Parathyroid adenoma (tissue), 2 donors: ENCODE measurements at regions not wholly inside any gene's neighbourhood (a gene's known extent, or its start where the extent isn't known, plus 50 kb on each side); places are given as distances from the start of the nearest gene placed in this dataset.
"Not testable (repeated sequence)": the region's sequence is repeated elsewhere in the genome, so short reads cannot be mapped to it uniquely, and the experiment has no call there.

Source experiments
- H2AFZ ChIP-seq: fragments of 300-600 bp; sonication (generic); one replicate; pipeline ENCODE4 v1.7.0; 2017; ENCODE audit warnings: antibody characterized with exemption, mild to moderate bottlenecking
- H3K27ac ChIP-seq: fragments of 300-600 bp; sonication (generic); one replicate; pipeline ENCODE4 v1.7.0; 2017
- H3K27me3 ChIP-seq: fragments of 300-600 bp; sonication (generic); one replicate; pipeline ENCODE4 v1.7.0; 2017; ENCODE audit warnings: low read length; ENCODE audit not compliant: control insufficient read depth, insufficient read depth
- H3K36me3 ChIP-seq: fragments of 300-600 bp; sonication (generic); one replicate; pipeline ENCODE4 v1.7.0; 2017; ENCODE audit warnings: low read length; ENCODE audit not compliant: control insufficient read depth, insufficient read depth
- H3K4me1 ChIP-seq: fragments of 300-600 bp; sonication (generic); one replicate; pipeline ENCODE4 v1.7.0; 2017; ENCODE audit warnings: control low read depth
- H3K4me2 ChIP-seq: fragments of 300-600 bp; sonication (generic); one replicate; pipeline ENCODE4 v1.7.0; 2017; ENCODE audit warnings: low read length
- H3K4me3 ChIP-seq: fragments of 300-600 bp; sonication (generic); one replicate; pipeline ENCODE4 v1.7.0; 2017; ENCODE audit warnings: low read depth, low read length
- H3K79me2 ChIP-seq: fragments of 300-600 bp; sonication (generic); one replicate; pipeline ENCODE4 v1.7.0; 2017; ENCODE audit warnings: control low read depth
- H3K9ac ChIP-seq: fragments of 300-600 bp; sonication (generic); one replicate; pipeline ENCODE4 v1.7.0; 2017; ENCODE audit warnings: mild to moderate bottlenecking
- H3K9me3 ChIP-seq: fragments of 300-600 bp; sonication (generic); one replicate; pipeline ENCODE4 v1.7.0; 2017; ENCODE audit warnings: low read length; ENCODE audit not compliant: control insufficient read depth
- TF ChIP-seq, protein P1 (sequence below): fragments of 300-600 bp; sonication (generic); IDR thresholded peaks from one replicate; pipeline ENCODE4 v1.7.0; 2017; ENCODE audit warnings: antibody characterized with exemption, mild to moderate bottlenecking
- donor health status: primary hyperparathyroidism.

DNA sequence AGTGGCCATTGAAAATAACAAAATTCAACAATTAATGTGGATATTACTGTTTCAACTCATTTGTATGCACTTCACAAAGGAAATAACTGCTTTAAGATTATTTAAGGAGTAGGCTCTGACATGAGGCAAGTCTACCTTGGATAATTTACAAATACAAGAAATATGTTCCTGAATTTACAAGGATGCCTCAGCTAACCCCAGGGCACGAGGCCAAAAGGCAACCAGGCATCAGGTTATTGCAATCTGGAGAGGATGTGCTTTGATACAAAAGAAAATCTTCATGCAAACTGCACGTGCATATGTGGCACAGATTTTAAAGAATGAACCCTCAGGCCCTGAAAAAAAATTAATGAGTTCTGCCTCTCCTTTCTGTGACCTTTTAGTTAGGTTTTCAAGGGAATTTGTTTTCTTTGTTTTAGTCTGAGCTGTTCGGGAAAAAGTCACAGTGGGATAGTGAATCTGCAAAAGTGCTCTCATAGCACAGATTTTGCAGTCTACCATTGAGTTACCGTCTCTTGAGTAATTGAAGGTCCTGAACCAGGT lies 1304.2 kb upstream of the ADGRL4 start:
- Histone ChIP-seq H2AFZ (no peak overlapping the region), H3K27me3 (no peaks in the 10 kb centered on the region)

DNA sequence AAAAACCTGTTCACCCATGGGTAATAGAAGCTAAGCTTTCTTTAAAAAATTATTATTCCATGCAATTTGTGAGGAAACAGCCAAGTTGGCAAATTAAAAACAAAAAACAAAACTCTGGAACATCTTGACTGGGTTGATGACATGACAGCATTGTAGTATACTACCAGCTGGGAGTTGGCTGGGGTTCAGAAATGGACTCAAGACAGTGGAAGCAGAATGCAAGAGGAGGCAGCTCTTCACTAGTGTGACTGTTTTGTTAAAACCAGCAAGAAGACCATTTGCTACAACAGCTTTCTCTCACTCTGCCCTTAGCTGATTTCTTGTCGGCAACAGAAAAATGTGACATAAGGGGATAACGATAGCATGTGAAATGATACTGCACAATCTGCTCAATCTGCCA lies 1298.9 kb upstream of the ADGRL4 start:
- Histone ChIP-seq H3K9ac (no peak overlapping the region), H3K4me3 (no peak overlapping the region), H3K4me1 (no peaks in the 10 kb centered on the region), H3K4me2 (no peak overlapping the region), H3K36me3 (no peaks in the 10 kb centered on the region), H3K27me3 (no peaks in the 10 kb centered on the region), H3K9me3 (no peaks in the 10 kb centered on the region), H2AFZ (no peak overlapping the region), H3K79me2 (no peaks in the 10 kb centered on the region), H3K27ac (no peak overlapping the region)
- TF ChIP-seq, protein P1, sequence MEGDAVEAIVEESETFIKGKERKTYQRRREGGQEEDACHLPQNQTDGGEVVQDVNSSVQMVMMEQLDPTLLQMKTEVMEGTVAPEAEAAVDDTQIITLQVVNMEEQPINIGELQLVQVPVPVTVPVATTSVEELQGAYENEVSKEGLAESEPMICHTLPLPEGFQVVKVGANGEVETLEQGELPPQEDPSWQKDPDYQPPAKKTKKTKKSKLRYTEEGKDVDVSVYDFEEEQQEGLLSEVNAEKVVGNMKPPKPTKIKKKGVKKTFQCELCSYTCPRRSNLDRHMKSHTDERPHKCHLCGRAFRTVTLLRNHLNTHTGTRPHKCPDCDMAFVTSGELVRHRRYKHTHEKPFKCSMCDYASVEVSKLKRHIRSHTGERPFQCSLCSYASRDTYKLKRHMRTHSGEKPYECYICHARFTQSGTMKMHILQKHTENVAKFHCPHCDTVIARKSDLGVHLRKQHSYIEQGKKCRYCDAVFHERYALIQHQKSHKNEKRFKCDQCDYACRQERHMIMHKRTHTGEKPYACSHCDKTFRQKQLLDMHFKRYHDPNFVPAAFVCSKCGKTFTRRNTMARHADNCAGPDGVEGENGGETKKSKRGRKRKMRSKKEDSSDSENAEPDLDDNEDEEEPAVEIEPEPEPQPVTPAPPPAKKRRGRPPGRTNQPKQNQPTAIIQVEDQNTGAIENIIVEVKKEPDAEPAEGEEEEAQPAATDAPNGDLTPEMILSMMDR, result no peak

More for the DNA sequence above, 1304.2 kb upstream of the ADGRL4 start:
- TF ChIP-seq, protein P1, result no peak
- H3K9ac ChIP-seq, result no peak overlapping the region
- H3K27ac ChIP-seq, result no peak overlapping the region
- H3K9me3 ChIP-seq, result no peaks in the 10 kb centered on the region
- H3K79me2 ChIP-seq, result no peaks in the 10 kb centered on the region
- H3K4me3 ChIP-seq, result no peak overlapping the region
- no peak overlapping the region for H3K4me2 ChIP-seq
- no peaks in the 10 kb centered on the region for H3K4me1 ChIP-seq
- H3K36me3 ChIP-seq, result no peaks in the 10 kb centered on the region

DNA sequence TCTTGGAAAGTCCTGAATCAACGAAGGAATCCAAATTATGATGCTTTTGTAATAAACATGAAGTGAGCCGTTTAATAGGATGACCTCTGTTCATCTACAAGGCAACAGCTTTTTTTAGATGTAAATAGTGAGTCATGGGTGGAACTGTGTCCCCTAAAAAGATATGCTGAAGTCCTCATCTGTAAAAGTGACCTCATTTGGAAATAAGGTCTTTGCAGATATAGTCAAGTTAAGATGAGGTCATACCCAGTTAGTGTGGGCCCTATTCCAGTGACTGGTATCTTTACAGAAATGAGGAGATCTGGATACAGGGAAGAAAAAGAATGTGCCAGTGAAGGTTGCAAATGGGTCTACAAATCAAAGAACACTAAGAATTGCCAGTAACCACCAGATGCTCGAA lies 1287.3 kb upstream of the ADGRL4 start:
- Histone ChIP-seq H3K9me3 (no peaks in the 10 kb centered on the region), H3K9ac (no peak overlapping the region), H2AFZ (no peak overlapping the region), H3K27ac (no peak overlapping the region), H3K36me3 (no peaks in the 10 kb centered on the region), H3K4me2 (no peak overlapping the region), H3K27me3 (no peaks in the 10 kb centered on the region), H3K4me3 (no peak overlapping the region), H3K4me1 (no peaks in the 10 kb centered on the region), H3K79me2 (no peaks in the 10 kb centered on the region)
- TF ChIP-seq, protein P1, result no peak

DNA sequence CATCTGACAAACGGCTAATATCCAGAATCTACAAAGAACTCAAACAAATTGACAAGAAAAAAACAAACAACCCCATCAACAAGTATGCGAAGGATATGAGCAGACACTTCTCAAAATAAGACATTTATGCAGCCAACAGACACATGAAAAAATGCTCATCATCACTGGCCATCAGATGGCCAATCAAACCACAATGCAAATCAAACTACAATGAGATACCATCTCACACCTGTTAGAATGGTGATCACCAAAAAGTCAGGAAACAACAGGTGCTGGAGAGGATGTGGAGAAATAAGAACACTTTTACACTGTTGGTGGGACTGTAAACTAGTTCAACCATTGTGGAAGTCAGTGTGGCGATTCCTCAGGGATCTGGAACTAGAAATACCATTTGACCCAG lies 1282.2 kb upstream of the ADGRL4 start:
- not testable (repeated sequence) for H2AFZ ChIP-seq, H3K4me2 ChIP-seq, H3K79me2 ChIP-seq, H3K9me3 ChIP-seq, H3K4me1 ChIP-seq, H3K27me3 ChIP-seq, H3K27ac ChIP-seq, H3K4me3 ChIP-seq, H3K36me3 ChIP-seq, H3K9ac ChIP-seq

DNA sequence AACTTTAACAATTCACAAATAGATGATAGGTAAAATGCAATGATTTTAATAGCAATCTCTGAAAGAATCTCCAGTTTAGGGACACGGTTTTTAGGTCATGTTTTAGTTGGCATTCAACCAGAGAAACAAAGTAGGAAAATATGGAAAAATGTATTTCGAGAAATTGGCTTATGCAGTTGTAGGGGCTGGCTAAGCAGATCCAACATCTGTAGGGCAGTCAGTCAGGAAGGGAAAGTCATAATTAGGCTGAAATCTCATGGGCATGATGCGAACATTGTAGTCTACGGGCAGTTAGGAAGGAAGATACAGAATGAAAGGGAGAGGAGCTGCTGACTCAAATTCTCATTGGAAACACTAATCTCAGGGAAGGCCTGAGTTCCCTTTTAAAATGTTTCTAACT lies 1276.0 kb upstream of the ADGRL4 start:
- Histone ChIP-seq H3K9me3 (no peaks in the 10 kb centered on the region), H3K4me2 (no peak overlapping the region)
- TF ChIP-seq, protein P1, result no peak

More for the DNA sequence above, 1276.0 kb upstream of the ADGRL4 start:
- H3K27ac ChIP-seq, result no peak overlapping the region
- H3K36me3 ChIP-seq, result no peaks in the 10 kb centered on the region
- no peaks in the 10 kb centered on the region for H3K27me3 ChIP-seq
- H3K4me1 ChIP-seq, result no peaks in the 10 kb centered on the region
- H3K4me3 ChIP-seq, result no peak overlapping the region
- no peaks in the 10 kb centered on the region for H3K79me2 ChIP-seq
- H3K9ac ChIP-seq, result no peak overlapping the region
- no peak overlapping the region for H2AFZ ChIP-seq
